Right ventricle myocardium superior (tissue), 1 donor: ENCODE measurements at regions not wholly inside any gene's neighbourhood (a gene's known extent, or its start where the extent isn't known, plus 50 kb on each side); places are given as distances from the start of the nearest gene placed in this dataset.

ENCODE experiments used
- ATAC-seq: fragments of 200-7000 bp; cut with Tn5 transposase; one replicate; pipeline ENCODE4 v1.9.1; 2020; ENCODE audit warnings: mild to moderate bottlenecking; ENCODE audit not compliant: poor library complexity
- DNase-seq: peaks from one replicate; pipeline ENCODE4 v3.0.0-alpha.2; 2020
- intact Hi-C: fragments of 100-400 bp; cut with DNase I; formaldehyde crosslinking; loops from one replicate; pipeline ENCODE4 v1.11.2; 2022
- donor health status: DM: no; HTN: yes; CAD: no; lungs with severe emphysema.

DNA sequence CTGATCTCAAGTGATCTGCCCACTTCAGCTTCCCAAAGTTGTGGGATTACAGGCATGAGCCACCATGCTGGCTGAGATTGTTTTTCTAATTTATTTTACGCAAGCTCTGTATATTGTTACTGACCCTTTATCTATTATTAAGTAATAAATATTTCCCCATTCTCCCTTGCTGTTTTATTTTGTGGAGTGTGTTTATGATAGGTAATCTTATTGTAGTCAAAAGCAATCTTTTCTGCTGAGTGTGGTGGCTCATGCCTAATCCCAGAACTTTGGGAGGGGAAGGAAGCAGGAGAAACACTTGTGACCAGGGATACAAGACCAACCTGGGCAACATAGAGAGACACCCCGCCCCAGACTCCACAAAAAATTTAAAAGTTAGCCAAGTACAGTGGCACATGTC is 55.2 kb upstream of the RTN4 start:
- DNase-seq, result no peak
- no peak for ATAC-seq
- intact Hi-C loops, result no loop called here

DNA sequence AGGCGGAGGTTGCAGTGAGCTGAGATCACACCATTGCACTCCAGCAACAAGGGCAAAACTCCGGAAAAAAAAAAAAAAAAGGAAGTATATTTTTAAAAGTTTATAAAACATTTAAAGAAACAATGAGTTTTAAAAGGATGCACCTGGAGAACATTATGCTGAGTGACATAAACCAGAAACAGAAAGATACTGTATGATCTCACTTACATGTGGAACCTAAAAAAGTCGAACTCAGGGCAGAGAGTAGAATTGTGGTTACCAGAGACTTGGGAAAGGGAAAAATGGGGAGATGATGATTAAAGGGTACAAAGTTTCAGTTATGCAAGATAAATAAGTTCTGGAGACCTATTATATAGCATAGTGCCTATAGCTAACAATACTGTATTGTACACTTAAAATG is 52.8 kb upstream of the RTN4 start:
- no peak for DNase-seq
- ATAC-seq, result no peak
- intact Hi-C loops, result no loop called here

DNA sequence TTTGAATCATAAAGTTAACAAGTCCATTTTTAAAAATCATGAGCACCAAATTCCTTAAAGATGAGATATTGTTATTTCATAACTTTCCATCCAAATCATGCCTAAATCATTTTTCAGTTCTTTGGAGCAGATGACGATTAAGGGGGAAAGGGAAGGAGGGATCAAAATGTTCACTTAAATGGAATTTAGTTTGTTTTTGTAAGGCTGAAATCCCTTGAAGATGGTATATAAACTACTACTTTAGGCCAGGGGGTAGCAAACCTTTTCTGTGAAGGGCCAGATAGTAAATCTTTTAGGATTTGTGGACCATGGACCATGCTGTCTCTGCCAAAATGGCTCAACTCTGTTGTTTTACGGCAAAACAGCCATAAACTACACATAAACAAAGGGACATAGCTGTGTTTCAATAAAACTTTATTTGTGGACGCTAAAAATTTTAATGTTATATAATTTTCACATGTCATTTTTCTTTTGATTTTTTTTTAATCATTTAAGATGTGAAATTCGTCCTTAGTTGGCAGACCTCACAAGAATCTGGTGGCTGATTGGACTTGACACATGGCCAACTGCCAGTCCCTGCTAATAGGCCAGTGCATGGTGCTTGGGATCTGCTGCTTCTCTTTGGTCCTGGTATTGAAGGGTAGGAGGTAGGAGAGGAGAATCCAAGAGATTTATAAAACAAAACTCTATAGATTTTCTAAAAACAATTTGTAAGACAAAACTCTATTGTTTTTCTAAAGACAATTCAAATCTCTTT is 52.0 kb upstream of the RTN4 start:
- intact Hi-C loops, result no loop called here
- ATAC-seq, result no peak
- no peak for DNase-seq

DNA sequence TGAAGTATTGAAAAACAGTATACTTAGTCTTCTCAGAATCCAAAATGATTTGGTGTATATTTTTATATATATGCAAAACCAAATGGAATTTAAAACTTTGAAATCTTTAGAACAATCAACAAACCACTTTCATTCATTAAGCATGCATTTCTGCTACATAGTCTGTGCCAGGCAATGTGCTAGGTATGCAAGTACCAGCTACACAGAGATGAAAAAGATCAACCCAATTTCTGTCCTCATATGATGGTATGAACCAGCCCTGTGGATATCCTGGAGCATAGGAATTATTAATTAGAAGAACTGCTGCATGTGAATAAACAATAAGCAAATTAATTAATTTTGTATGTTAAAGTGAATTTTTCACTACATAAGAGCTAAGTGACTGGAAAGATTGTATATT is 51.2 kb upstream of the RTN4 start:
- ATAC-seq (no peak), DNase-seq (no peak)
- intact Hi-C loops, result no loop called here

DNA sequence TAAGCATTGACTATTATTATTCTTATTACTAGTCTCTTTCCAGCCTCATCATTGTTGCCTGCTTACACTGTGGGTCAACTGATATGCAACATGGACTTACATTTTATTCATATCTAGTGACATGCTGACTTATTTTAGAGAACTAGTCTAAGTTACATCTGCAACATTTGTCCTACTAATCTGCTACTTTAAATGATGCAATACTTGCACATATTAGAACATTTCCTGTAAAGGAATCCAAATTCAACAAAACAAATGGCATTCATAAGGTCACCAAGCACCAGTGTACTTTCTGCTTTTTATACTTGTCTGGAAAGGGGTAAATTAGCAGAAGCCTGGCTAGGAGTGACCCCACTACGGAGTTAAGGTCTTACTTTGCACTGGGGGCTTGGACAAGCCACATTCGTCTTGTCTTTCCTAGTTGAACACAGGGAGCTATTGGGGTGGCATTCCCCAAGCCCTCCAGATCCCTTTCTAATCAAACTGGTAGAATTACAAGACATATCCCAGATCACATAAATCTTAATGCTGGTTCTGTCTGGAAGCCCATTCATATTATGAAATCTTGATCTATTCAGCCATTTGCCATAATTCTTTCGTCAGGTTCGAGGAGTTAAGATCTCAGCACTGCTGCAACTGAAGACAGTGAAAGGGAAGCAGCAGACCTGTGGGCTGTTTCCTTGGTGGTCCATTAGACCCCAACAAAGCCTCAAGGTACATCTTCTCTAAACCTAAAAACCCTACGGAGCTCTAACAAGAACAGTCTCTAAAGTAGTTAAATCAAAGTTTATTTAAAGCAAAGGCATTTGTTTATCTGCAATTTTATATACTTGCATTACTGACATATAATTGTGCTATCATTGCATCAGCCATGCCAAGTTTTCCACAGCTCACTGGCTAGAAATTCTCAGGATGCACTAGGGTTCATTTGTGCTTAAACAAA is 49.9 kb upstream of the RTN4 start:
- DNase-seq (no peak), ATAC-seq (peak; percentile 78)
- intact Hi-C loops, result no loop called here
